ENCODE measurements at regions not wholly inside any gene's neighbourhood (a gene's known extent, or its start where the extent isn't known, plus 50 kb on each side); places are given as distances from the start of the nearest gene placed in this dataset.
"Not testable (repeated sequence)": the region's sequence is repeated elsewhere in the genome, so short reads cannot be mapped to it uniquely, and the experiment has no call there.

DNA sequence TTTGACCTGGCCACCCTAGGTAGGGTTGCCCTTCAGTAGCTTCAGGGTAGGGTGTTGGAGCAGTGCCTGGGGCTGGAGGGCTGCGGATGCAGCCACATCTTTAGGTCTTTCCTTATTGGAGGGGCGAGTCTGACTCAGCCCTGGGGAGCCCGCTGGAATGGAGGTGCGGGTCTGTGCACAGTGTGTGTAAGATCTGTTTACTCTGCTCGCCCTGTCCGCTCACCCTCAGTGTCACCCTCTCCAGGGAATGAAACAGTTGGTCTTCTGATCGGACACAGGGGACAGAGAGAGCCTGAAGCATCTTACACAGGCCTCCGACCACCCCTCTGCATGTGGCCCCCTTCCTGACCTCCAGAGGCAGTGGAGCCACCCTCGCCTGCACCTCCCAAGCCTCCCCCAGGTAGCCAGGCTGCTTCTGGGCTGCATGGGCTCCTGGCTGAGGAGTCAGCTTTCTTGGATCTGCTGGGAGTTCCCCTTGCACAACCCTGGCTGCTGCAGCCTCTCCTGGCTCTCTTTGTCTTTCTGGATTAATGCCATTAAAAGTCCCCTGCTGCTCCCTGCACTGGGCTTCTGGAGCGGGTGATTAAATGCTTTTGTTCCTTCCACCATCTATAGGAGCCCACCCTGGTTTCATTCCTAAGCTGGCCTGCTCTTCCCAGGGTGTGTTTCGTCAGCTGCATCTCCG lies 82.6 kb downstream of the ASB1 start:
- no peak overlapping the region for H3K4me3 Mint-ChIP-seq
- Histone ChIP-seq H3K27ac (ENCODE audit: insufficient read depth, low read length, poor library complexity, severe bottlenecking) (no peak overlapping the region), H3K36me3 (ENCODE audit: control insufficient read depth, insufficient read depth, low read length) (no peaks in the 10 kb centered on the region), H3K27me3 (ENCODE audit: control insufficient read depth, insufficient read depth, low read length) (no peaks in the 10 kb centered on the region), H3K9me3 (ENCODE audit: control insufficient read depth in 2 of 2, low read length in 2 of 2) (no peaks in the 10 kb centered on the region), H3K4me1 (ENCODE audit: control insufficient read depth, insufficient read depth, low read length, poor library complexity, severe bottlenecking) (no peaks in the 10 kb centered on the region), H3K4me3 (ENCODE audit: low read depth, low read length) (no peak overlapping the region)
- H3K9me3 Mint-ChIP-seq = no peaks in the 10 kb centered on the region
- DNase-seq = no peak
- ATAC-seq (ENCODE audit: low read depth in 2 of 2) = no peak
- H3K27me3 Mint-ChIP-seq = peaks cover 10% of the 10 kb centered on the region
- H3K27ac Mint-ChIP-seq = no peak overlapping the region
- H3K4me1 Mint-ChIP-seq = no peaks in the 10 kb centered on the region
- no peaks in the 10 kb centered on the region for H3K36me3 Mint-ChIP-seq

DNA sequence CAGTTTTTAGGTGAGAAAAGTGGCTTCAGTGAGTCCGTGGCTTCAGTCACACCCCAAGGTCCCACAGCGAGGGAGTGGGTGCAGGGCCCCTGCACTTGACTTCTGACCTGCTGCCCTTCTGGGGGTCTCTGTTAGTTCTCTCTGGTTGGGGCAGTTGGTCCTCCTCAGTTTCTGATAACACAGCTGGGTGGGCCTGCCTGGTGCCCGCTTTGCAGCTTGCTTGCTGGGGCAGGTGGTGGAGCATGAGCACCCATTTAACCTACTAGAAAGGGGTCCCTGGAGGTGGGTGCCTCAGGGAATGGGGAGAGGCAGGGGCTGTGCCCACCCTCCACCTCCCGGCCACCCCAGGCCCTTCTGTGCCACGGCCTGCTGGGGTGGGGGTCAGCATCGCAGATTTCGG lies 83.2 kb downstream of the ASB1 start:
- no peaks in the 10 kb centered on the region for H3K4me1 ChIP-seq (ENCODE audit: control insufficient read depth, insufficient read depth, low read length, poor library complexity, severe bottlenecking)
- H3K27ac Mint-ChIP-seq = no peak overlapping the region
- H3K4me3 Mint-ChIP-seq = no peak overlapping the region
- no peaks in the 10 kb centered on the region for H3K4me1 Mint-ChIP-seq
- H3K9me3 ChIP-seq (ENCODE audit: control insufficient read depth in 2 of 2, low read length in 2 of 2) = no peaks in the 10 kb centered on the region
- no peak overlapping the region for H3K27ac ChIP-seq (ENCODE audit: insufficient read depth, low read length, poor library complexity, severe bottlenecking)
- H3K9me3 Mint-ChIP-seq = peaks cover 0 to 3% (median 0%) of the 10 kb centered on the region in 7 donors
- no peaks in the 10 kb centered on the region for H3K27me3 ChIP-seq (ENCODE audit: control insufficient read depth, insufficient read depth, low read length)
- no peak overlapping the region for H3K4me3 ChIP-seq (ENCODE audit: low read depth, low read length)
- no peaks in the 10 kb centered on the region for H3K36me3 Mint-ChIP-seq
- peaks cover 13% of the 10 kb centered on the region for H3K27me3 Mint-ChIP-seq
- no peak for ATAC-seq (ENCODE audit: low read depth in 2 of 2)
- no peak for DNase-seq
- H3K36me3 ChIP-seq (ENCODE audit: control insufficient read depth, insufficient read depth, low read length) = no peaks in the 10 kb centered on the region

DNA sequence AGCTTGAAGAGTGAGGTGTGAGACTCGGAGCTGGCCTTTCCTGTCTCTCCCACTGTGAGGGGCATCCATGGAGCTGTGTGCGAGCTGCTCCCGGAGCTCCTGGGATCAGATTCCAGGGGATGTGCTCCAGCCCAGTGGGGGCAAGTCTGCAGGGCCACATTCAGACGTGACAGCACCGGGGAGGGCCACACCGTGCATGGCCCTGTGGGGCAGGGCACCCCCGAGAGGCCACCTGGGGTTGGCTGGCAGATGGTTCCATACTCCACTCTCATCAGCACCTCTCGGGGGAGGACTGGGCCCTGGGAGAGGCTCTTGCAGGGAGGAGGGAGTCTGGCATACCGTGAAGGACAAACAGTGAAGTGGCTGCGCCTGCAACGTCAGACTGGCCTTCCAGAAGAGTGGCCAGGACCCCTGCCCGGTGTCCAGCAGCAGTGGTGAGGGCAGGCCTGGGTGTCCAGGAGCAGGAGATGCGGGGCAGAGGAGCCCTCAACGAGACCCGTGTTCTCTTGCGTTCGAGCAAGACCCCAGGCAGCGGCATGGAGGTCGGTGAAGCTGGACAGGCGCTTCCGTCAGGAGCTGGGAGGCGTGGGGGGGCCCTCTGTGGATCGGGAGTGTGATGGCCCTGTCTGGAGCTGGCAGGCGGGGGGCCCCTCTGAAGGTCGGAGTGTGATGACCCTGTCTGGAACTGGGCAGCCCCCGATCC lies 84.3 kb downstream of the ASB1 start:
- H3K4me3 ChIP-seq (ENCODE audit: low read depth, low read length) = no peak overlapping the region
- DNase-seq (no peak), ATAC-seq (ENCODE audit: low read depth in 2 of 2) (no peak)
- H3K4me1 ChIP-seq (ENCODE audit: control insufficient read depth, insufficient read depth, low read length, poor library complexity, severe bottlenecking) = no peaks in the 10 kb centered on the region
- H3K27ac Mint-ChIP-seq = no peak overlapping the region
- H3K9me3 Mint-ChIP-seq = peaks cover 0 to 5% (median 2%) of the 10 kb centered on the region in 7 donors
- no peaks in the 10 kb centered on the region for H3K4me1 Mint-ChIP-seq
- H3K27me3 Mint-ChIP-seq = peaks cover 17% of the 10 kb centered on the region
- no peak overlapping the region for H3K27ac ChIP-seq (ENCODE audit: insufficient read depth, low read length, poor library complexity, severe bottlenecking)
- H3K4me3 Mint-ChIP-seq = no peak overlapping the region
- peaks cover under 1% of the 10 kb centered on the region for H3K27me3 ChIP-seq (ENCODE audit: control insufficient read depth, insufficient read depth, low read length)
- H3K9me3 ChIP-seq (ENCODE audit: control insufficient read depth in 2 of 2, low read length in 2 of 2) = peaks cover 0 to 2% of the 10 kb centered on the region in 2 experiments
- H3K36me3 ChIP-seq (ENCODE audit: control insufficient read depth, insufficient read depth, low read length) = no peaks in the 10 kb centered on the region
- H3K36me3 Mint-ChIP-seq = no peaks in the 10 kb centered on the region

DNA sequence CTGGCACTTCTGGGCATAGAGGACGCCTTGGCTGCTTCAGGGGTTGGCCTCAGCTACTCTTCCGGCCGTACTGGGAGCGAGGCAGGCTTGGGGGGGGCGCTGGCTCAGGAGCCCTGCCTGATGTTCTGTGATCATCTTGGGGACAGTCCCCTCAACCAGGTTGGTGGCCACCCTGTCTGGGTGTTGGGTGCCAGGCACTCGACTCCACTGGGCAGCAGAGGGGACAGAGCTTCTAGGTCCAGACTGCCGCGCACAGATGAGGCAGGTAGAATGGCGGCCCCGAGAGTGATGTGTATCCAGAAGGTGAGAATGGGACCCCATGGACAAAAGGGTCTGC lies 84.9 kb downstream of the ASB1 start:
- H3K36me3 Mint-ChIP-seq = peaks cover 2% of the 10 kb centered on the region

DNA sequence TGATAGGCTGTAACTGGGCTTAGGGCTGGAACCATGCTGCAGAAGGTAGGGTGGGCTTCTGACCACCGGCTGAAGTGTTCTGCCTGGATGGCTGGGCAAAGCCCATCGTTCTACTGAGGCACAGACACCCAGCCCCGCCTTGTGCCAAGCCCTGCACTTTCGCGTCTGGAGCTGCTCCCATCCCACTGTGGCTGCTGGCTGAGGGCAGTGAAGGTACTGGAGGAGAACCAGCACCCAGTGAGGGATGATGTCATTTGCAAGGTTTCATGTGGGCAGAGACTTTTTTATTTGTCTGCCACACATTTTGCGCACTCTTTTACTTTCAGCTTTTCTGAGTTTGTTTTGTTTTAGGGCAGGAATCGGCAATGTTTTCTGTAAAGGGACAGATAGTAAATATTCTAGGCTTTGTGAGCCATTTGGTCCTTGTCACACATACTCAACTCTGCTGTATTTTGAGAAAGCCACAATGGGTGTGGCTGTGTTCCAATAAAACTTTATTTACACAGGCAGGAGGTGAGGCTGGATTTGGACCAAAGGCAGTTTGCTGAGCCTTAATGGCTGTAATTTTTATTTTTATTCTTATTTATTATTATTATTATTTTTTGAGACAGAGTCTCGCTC lies 85.6 kb downstream of the ASB1 start:
- Histone ChIP-seq H3K9me3 (ENCODE audit: control insufficient read depth in 2 of 2, low read length in 2 of 2) (peaks cover 0 to 8% of the 10 kb centered on the region in 2 experiments), H3K4me3 (ENCODE audit: low read depth, low read length) (no peak overlapping the region), H3K36me3 (ENCODE audit: control insufficient read depth, insufficient read depth, low read length) (no peaks in the 10 kb centered on the region), H3K27ac (ENCODE audit: insufficient read depth, low read length, poor library complexity, severe bottlenecking) (no peak overlapping the region), H3K4me1 (ENCODE audit: control insufficient read depth, insufficient read depth, low read length, poor library complexity, severe bottlenecking) (no peaks in the 10 kb centered on the region), H3K27me3 (ENCODE audit: control insufficient read depth, insufficient read depth, low read length) (peaks cover 1% of the 10 kb centered on the region)
- H3K4me3 Mint-ChIP-seq = no peak overlapping the region
- ATAC-seq (ENCODE audit: low read depth in 2 of 2) = no peak
- no peak for DNase-seq
- H3K27me3 Mint-ChIP-seq = peaks cover 17% of the 10 kb centered on the region
- no peak overlapping the region for H3K27ac Mint-ChIP-seq
- peaks cover 4% of the 10 kb centered on the region for H3K36me3 Mint-ChIP-seq
- H3K4me1 Mint-ChIP-seq = no peaks in the 10 kb centered on the region
- H3K9me3 Mint-ChIP-seq = peaks cover 0 to 10% (median 6%) of the 10 kb centered on the region in 7 donors

More for the DNA sequence above, 84.9 kb downstream of the ASB1 start:
- Mint-ChIP-seq H3K27ac (no peak overlapping the region), H3K9me3 (peaks cover 0 to 7% (median 4%) of the 10 kb centered on the region in 7 donors), H3K4me1 (no peaks in the 10 kb centered on the region), H3K27me3 (peaks cover 17% of the 10 kb centered on the region), H3K4me3 (no peak overlapping the region)
- no peak overlapping the region for H3K4me3 ChIP-seq (ENCODE audit: low read depth, low read length)
- no peaks in the 10 kb centered on the region for H3K36me3 ChIP-seq (ENCODE audit: control insufficient read depth, insufficient read depth, low read length)
- ATAC-seq (ENCODE audit: low read depth in 2 of 2) = no peak
- no peaks in the 10 kb centered on the region for H3K4me1 ChIP-seq (ENCODE audit: control insufficient read depth, insufficient read depth, low read length, poor library complexity, severe bottlenecking)
- H3K27me3 ChIP-seq (ENCODE audit: control insufficient read depth, insufficient read depth, low read length) = peaks cover 1% of the 10 kb centered on the region
- H3K9me3 ChIP-seq (ENCODE audit: control insufficient read depth in 2 of 2, low read length in 2 of 2) = peaks cover 0 to 2% of the 10 kb centered on the region in 2 experiments
- DNase-seq = no peak
- H3K27ac ChIP-seq (ENCODE audit: insufficient read depth, low read length, poor library complexity, severe bottlenecking) = no peak overlapping the region

DNA sequence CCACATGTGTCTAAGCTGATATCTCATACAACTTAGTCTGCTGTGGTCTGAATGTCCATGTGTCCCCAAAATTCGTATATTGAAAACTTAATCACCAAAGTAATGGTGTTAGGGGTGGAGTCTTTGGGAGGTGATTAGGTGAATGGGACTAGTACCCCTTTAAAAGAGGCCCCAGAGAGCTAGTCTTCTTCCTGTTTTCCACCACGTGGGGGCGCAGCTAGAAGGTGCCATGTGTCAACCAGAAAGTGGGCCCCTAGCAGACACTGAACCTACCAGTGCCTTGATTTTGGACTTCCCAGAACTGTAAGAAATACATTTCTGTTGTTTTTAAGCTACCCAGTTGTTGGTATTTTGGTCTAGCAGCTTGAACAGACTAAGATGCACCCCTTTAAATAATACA lies 86.6 kb downstream of the ASB1 start:
- Histone ChIP-seq H3K4me1 (ENCODE audit: control insufficient read depth, insufficient read depth, low read length, poor library complexity, severe bottlenecking) (no peaks in the 10 kb centered on the region), H3K27ac (ENCODE audit: insufficient read depth, low read length, poor library complexity, severe bottlenecking) (no peak overlapping the region), H3K36me3 (ENCODE audit: control insufficient read depth, insufficient read depth, low read length) (no peaks in the 10 kb centered on the region), H3K27me3 (ENCODE audit: control insufficient read depth, insufficient read depth, low read length) (peaks cover 1% of the 10 kb centered on the region), H3K9me3 (ENCODE audit: control insufficient read depth in 2 of 2, low read length in 2 of 2) (peaks cover 3 to 8% of the 10 kb centered on the region in 2 experiments), H3K4me3 (ENCODE audit: low read depth, low read length) (no peak overlapping the region)
- peaks cover 17% of the 10 kb centered on the region for H3K27me3 Mint-ChIP-seq
- no peak overlapping the region for H3K27ac Mint-ChIP-seq
- DNase-seq = peak in 1 of 3 donors; percentile 26
- H3K9me3 Mint-ChIP-seq = peaks cover 0 to 16% (median 7%) of the 10 kb centered on the region in 7 donors
- no peaks in the 10 kb centered on the region for H3K4me1 Mint-ChIP-seq
- peaks cover 4% of the 10 kb centered on the region for H3K36me3 Mint-ChIP-seq
- ATAC-seq (ENCODE audit: low read depth in 2 of 2) = no peak
- no peak overlapping the region for H3K4me3 Mint-ChIP-seq

DNA sequence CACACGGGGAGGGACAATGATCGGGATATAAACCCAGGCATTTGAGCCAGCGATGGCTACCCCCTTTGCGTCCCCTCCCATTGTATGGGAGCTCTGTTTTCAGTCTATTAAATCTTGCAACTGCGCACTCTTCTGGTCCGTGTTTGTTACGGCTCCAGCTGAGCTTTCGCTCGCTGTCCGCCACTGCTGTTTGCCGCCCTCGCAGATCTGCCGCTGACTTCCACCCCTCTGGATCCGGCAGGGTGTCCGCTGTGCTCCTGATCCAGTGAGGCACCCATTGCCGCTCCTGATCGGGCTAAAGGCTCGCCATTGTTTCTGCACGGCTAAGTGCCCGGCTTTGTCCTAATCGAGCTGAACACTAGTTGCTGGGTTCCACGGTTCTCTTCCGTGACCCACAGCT lies 87.3 kb downstream of the ASB1 start:
- H3K27me3 ChIP-seq (ENCODE audit: control insufficient read depth, insufficient read depth, low read length); H3K27ac ChIP-seq (ENCODE audit: insufficient read depth, low read length, poor library complexity, severe bottlenecking); H3K36me3 ChIP-seq (ENCODE audit: control insufficient read depth, insufficient read depth, low read length); DNase-seq; H3K4me3 Mint-ChIP-seq; H3K9me3 ChIP-seq (ENCODE audit: control insufficient read depth in 2 of 2, low read length in 2 of 2); H3K4me1 Mint-ChIP-seq; H3K36me3 Mint-ChIP-seq; H3K27ac Mint-ChIP-seq; ATAC-seq (ENCODE audit: low read depth in 2 of 2); H3K4me3 ChIP-seq (ENCODE audit: low read depth, low read length); H3K4me1 ChIP-seq (ENCODE audit: control insufficient read depth, insufficient read depth, low read length, poor library complexity, severe bottlenecking): not testable (repeated sequence)
- H3K9me3 Mint-ChIP-seq = peaks cover 0 to 19% (median 7%) of the 10 kb centered on the region in 7 donors
- H3K27me3 Mint-ChIP-seq = peaks cover 12% of the 10 kb centered on the region
